ENCODE measurements at regions not wholly inside any gene's neighbourhood (a gene's known extent, or its start where the extent isn't known, plus 50 kb on each side); places are given as distances from the start of the nearest gene placed in this dataset.
A peak's percentile ranks its signal among the peaks of the same experiment; 100 is the strongest.

DNA sequence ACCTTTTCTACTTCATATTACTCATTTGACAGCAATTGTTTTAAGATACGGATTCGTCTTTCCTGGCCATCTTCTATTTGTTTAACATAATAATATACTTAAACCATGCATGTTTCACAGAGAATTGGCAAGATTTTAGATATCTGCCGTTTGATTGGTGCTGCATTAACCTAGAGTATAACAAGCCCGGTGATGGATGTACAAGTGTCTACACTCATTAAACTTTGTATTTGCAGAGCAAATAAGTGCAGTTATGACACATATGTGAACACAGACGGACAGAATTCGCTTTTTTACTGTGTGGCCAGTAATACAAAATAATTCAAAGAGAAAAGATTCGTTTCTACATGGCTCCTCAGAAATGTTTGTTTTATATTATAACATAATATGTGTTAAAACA, 116.1 kb downstream of the ARL4A start:
- Histone ChIP-seq H4K20me1 (ENCODE audit: insufficient read depth, low read length) (no peaks in the 10 kb centered on the region), H3K4me1 (ENCODE audit: insufficient read depth, low read length) (no peaks in the 10 kb centered on the region), H3K4me3 (ENCODE audit: insufficient read depth, low read length) (no peak overlapping the region), H3K27me3 (ENCODE audit: insufficient read depth, low read length) (no peaks in the 10 kb centered on the region), H3K9me3 (ENCODE audit: low read depth, low read length) (no peaks in the 10 kb centered on the region), H3K27ac (ENCODE audit: low read depth, low read length) (no peak overlapping the region), H3K79me2 (ENCODE audit: insufficient read depth, low read length) (no peaks in the 10 kb centered on the region), H3K4me2 (ENCODE audit: insufficient read depth, low read length) (no peak overlapping the region), H2AFZ (ENCODE audit: low read length) (no peak overlapping the region), H3K36me3 (ENCODE audit: insufficient read depth, low read length) (no peaks in the 10 kb centered on the region)
- no peak for DNase-seq (ENCODE audit: insufficient read length, low spot score, missing footprints)
- TF ChIP-seq, protein P1, sequence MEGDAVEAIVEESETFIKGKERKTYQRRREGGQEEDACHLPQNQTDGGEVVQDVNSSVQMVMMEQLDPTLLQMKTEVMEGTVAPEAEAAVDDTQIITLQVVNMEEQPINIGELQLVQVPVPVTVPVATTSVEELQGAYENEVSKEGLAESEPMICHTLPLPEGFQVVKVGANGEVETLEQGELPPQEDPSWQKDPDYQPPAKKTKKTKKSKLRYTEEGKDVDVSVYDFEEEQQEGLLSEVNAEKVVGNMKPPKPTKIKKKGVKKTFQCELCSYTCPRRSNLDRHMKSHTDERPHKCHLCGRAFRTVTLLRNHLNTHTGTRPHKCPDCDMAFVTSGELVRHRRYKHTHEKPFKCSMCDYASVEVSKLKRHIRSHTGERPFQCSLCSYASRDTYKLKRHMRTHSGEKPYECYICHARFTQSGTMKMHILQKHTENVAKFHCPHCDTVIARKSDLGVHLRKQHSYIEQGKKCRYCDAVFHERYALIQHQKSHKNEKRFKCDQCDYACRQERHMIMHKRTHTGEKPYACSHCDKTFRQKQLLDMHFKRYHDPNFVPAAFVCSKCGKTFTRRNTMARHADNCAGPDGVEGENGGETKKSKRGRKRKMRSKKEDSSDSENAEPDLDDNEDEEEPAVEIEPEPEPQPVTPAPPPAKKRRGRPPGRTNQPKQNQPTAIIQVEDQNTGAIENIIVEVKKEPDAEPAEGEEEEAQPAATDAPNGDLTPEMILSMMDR (IDR thresholded peaks at IDR 0.05; ENCODE audit: extremely low read depth, low read depth, low read length): no peak

GRCh38 chr7:12805518-12805928, 118.1 kb downstream of the ARL4A start:
- Histone ChIP-seq H3K4me3 (ENCODE audit: insufficient read depth, low read length) (no peak overlapping the region), H3K4me2 (ENCODE audit: insufficient read depth, low read length) (no peak overlapping the region), H3K27ac (ENCODE audit: low read depth, low read length) (no peak overlapping the region), H3K79me2 (ENCODE audit: insufficient read depth, low read length) (no peaks in the 10 kb centered on the region), H3K27me3 (ENCODE audit: insufficient read depth, low read length) (no peaks in the 10 kb centered on the region), H4K20me1 (ENCODE audit: insufficient read depth, low read length) (no peaks in the 10 kb centered on the region), H2AFZ (ENCODE audit: low read length) (no peak overlapping the region), H3K9me3 (ENCODE audit: low read depth, low read length) (no peaks in the 10 kb centered on the region), H3K4me1 (ENCODE audit: insufficient read depth, low read length) (no peaks in the 10 kb centered on the region), H3K36me3 (ENCODE audit: insufficient read depth, low read length) (no peaks in the 10 kb centered on the region)
- TF ChIP-seq, protein P1 (IDR thresholded peaks at IDR 0.05; ENCODE audit: extremely low read depth, low read depth, low read length): no peak
- peak; percentile 23 for DNase-seq (ENCODE audit: insufficient read length, low spot score, missing footprints)

- TF ChIP-seq, protein P1 (IDR thresholded peaks at IDR 0.05; ENCODE audit: extremely low read depth, low read depth, low read length): no peak
- Histone ChIP-seq H3K79me2 (ENCODE audit: insufficient read depth, low read length) (no peaks in the 10 kb centered on the region), H3K27ac (ENCODE audit: low read depth, low read length) (no peak overlapping the region), H3K27me3 (ENCODE audit: insufficient read depth, low read length) (no peaks in the 10 kb centered on the region), H3K4me2 (ENCODE audit: insufficient read depth, low read length) (no peak overlapping the region), H3K4me1 (ENCODE audit: insufficient read depth, low read length) (no peaks in the 10 kb centered on the region), H3K36me3 (ENCODE audit: insufficient read depth, low read length) (no peaks in the 10 kb centered on the region), H4K20me1 (ENCODE audit: insufficient read depth, low read length) (no peaks in the 10 kb centered on the region), H3K4me3 (ENCODE audit: insufficient read depth, low read length) (no peak overlapping the region), H2AFZ (ENCODE audit: low read length) (no peak overlapping the region), H3K9me3 (ENCODE audit: low read depth, low read length) (no peaks in the 10 kb centered on the region)
- DNase-seq (ENCODE audit: insufficient read length, low spot score, missing footprints): no peak
Observed at GRCh38 chr7:12805957-12806356, 118.5 kb downstream of the ARL4A start.

GRCh38 chr7:12809476-12809875, 122.0 kb downstream of the ARL4A start:
- no peaks in the 10 kb centered on the region for H3K79me2 ChIP-seq (ENCODE audit: insufficient read depth, low read length)
- H2AFZ ChIP-seq (ENCODE audit: low read length): peak overlapping the region; percentile 71
- H3K9me3 ChIP-seq (ENCODE audit: low read depth, low read length): no peaks in the 10 kb centered on the region
- no peak overlapping the region for H3K27ac ChIP-seq (ENCODE audit: low read depth, low read length)
- H3K4me1 ChIP-seq (ENCODE audit: insufficient read depth, low read length): no peaks in the 10 kb centered on the region
- TF ChIP-seq, protein P1 (IDR thresholded peaks at IDR 0.05; ENCODE audit: extremely low read depth, low read depth, low read length): no peak
- no peak for DNase-seq (ENCODE audit: insufficient read length, low spot score, missing footprints)
- H3K36me3 ChIP-seq (ENCODE audit: insufficient read depth, low read length): no peaks in the 10 kb centered on the region
- H3K4me3 ChIP-seq (ENCODE audit: insufficient read depth, low read length): no peak overlapping the region
- H3K4me2 ChIP-seq (ENCODE audit: insufficient read depth, low read length): no peak overlapping the region
- H3K27me3 ChIP-seq (ENCODE audit: insufficient read depth, low read length): no peaks in the 10 kb centered on the region
- H4K20me1 ChIP-seq (ENCODE audit: insufficient read depth, low read length): no peaks in the 10 kb centered on the region
